ENCODE measurements at regions not wholly inside any gene's neighbourhood (a gene's known extent, or its start where the extent isn't known, plus 50 kb on each side); places are given as distances from the start of the nearest gene placed in this dataset.

DNA sequence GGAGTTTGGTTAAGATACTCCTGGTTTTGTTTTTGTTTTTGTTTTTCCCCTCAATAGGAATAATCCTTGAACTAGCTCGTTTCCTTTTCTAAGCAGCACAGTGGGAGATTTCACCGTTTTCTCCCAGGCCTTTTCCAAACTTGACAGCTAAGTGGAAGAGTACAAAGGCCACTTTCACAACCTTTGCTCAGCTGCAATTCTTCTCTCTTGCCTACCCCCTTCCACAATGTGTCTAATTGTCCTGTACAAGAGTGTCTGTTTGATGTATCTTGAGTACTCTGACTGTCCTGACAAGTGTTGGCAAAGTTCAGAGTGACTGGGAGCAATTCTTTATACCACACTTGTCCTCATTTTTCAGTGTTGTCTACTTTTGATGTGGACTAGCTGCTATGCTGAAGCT, 674.3 kb upstream of the AMOT start:
- TF ChIP-seq POLR2A (IDR thresholded peaks at IDR 0.05) (no peak), POLR2AphosphoS5 (IDR thresholded peaks at IDR 0.05) (no peak), CTCF (IDR thresholded peaks at IDR 0.05) (no peak)

All from gastroesophageal sphincter (tissue), 3 donors.